ENCODE measurements at regions not wholly inside any gene's neighbourhood (a gene's known extent, or its start where the extent isn't known, plus 50 kb on each side); places are given as distances from the start of the nearest gene placed in this dataset.

DNA sequence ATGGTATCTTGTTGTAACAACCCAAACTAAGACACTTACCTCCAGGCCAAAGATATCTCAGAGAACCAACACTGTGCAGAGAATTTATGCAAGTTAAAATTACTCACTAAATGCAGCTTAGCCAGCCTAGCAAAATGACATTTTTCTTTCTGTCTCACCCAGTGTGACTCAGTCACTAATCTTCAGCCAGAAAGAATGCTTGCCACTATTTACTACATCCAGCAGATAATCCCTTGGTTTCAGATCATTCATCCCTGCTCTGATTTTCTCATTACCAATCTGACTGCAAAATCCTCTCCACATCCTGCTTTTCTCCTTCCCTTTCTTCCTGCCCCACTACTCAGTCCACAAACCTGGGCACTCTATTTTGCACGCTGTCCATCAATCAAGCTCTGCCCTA is 93.5 kb upstream of the NEBL start:
- DNase-seq (ENCODE audit: low spot score) = no peak

DNA sequence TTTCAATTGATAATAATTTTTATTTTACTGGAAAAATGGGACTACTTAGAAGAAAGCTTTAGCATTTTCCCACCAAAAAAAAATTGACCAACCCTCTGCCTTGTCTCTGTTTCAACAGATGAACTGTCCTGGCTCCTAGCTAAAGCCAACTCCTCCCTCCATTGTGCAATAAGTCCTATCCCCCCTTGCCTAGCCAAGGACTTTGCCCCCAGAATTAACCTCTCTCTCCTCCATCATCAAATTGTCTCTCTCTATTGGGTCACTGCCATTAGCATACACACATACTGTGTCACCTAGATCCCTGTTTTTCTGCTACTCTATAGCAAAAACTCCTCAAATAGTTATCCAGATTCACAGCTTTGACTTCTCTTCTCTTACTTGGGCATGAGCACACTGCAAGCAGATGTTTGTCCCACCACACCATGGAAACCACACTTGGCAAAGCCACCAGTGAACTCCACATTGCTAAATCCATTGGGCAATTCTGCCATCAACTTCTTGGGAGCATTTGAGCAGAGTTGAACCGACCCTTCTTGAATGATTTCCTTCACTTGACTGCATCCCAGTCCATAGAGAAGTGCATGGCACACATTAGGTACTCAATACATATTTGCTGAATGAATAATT is 91.4 kb upstream of the NEBL start:
- DNase-seq (ENCODE audit: low spot score) = no peak

DNA sequence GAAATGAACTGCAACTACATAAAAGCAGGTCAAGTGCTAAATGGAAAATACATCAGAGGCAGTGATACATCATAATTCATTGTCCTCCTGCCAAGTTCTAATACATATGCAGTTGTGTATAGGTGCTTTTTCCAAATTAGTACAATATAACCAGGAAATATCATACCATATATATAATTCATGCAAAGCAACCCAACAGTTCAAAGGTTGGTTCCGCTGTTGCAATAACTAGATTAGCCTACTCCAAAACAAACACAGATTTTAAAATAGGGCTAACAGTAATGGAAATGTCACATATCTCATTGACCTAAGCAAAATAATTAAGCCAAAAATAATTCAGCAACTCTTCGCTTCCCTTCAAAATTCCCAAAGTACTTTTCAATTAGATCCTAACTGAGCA is 88.9 kb upstream of the NEBL start:
- no peak for DNase-seq (ENCODE audit: low spot score)

DNA sequence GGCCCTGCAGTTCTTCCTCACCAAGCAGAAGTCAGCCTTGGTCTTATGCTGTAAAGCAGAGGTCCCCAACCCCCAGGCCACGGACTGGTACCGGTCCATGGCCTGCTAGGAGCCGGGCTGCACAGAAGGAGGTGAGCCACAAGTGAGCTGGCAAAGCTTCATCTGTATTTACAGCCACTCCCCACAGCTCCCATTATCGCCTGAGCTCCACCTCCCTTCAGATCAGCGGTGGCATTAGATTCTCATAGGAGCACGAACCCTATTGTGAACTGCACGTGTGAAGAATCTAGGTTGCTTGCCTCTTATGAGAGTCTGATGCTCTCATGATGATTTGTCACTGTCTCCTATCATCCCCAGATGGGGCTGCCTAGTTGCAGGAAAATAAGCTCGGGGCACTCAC is 87.6 kb upstream of the NEBL start:
- no peak for DNase-seq (ENCODE audit: low spot score)

DNA sequence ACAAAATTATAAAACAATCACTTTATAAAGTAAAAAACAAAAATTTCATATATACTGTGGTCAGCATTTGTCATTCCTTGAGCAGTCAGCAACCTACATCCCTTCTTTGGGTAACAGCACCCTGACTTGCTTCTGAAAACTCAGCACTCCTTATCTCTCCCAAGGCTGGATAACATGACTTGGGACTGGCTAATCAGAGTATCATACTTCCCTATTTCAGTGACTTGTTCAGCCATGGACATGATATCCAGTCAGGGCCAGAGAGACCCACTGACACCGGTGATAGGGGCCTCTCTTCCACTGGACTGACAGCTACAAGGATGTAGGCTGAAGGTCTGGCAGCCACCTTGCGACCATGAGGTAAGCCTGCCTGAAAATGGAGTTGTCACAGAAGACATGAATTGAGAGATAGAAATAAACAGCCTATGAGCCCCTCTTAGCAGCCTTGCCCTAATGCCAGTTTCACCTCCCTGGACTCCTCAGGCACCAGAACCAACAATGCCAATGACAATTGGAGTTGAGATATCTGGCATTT is 84.4 kb upstream of the NEBL start:
- no peak for DNase-seq (ENCODE audit: low spot score)

DNA sequence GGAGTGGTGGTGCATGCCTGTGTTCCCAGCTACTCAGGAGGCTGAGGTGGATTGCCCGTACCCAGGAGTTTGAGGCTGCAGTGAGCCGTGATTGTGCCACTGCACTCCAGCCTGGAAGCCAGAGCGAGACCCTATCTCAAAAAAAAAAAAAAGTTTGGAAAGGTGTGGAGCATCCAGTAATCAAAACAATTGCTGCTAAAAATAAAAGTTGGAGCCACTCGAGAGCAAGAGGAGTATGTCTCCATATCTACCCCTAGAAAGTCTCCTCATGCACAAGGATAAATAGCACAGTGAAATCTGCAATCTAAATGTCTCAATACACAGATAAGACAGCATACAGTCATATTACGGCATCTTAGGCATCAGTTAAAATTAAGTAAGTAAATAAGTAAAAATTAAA is 81.5 kb upstream of the NEBL start:
- DNase-seq (ENCODE audit: low spot score) = no peak

DNA sequence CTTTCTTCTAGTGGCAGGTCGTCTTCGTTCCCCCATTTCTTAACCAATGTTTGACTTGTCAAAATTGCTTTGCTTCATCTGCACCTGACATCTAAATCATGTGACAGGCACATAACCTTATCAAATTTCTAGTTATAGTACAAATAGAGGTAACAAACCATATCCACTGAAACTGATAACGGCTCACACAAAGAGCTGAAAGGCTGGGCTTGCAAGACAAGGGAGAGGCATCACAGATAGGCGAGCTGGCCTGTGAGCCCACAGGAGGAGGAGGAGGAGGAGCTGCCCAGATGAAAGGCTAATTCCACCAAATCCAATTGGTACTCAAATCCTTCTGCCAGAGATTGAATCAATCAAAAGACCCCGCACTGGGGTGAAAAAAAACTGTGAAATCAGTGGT is 80.2 kb upstream of the NEBL start:
- peak; percentile 57 for DNase-seq (ENCODE audit: low spot score)

DNA sequence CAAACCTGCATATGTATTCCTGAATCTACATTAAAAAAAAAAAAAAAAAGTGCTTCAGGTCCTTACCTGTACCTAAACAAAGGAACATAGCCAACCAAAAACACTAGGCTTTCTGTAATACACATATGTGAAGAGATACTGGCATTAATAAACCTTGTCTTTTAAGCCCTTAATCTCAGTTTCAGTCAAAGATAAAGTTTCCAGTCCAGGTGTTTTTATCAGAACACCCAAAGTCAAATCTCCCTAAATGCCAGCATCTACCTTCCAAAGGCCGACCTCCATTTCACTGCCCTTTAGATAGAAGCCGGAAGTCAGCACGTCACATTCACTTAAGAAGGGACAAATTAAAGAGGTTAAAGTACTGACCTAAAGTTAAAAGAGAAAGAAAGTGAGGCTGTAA is 79.8 kb upstream of the NEBL start:
- no peak for DNase-seq (ENCODE audit: low spot score)

DNA sequence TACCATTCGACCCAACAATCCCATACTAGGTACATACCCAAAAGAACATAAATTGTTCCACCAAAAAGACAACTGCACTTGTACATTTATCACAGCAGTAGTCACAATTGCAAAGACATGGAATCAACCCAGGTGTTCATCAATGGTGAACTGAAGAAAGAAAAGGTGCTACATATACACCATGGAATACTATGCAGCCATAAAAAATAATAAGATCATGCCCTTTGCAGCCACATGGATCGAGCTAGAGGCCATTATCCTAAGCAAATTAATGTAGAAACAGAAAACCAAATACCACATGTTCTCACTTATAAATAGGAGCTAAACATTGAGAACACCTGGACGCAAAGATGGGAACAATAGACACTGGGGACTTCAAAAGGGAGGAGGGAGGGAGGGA is 79.3 kb upstream of the NEBL start:
- DNase-seq (ENCODE audit: low spot score) = no peak

DNA sequence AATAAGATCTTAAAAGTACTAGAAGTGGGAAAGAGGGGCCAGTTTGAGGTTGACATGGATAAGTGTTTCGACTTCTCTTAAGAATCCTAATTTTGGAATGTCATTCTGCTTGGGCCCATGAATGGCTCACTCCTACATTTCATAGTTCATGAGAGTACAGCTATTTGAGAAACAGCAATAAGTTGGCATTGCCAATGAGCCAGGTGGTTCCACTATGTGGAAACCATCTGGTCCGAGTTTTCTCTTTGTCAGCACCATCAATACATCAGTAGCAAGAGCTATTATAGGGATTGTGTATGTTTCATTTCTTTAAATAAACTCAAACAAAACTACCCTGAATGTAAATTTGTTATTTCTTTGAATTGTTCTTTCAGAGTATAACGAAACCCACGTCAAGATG is 78.1 kb upstream of the NEBL start:
- DNase-seq (ENCODE audit: low spot score) = no peak

DNA sequence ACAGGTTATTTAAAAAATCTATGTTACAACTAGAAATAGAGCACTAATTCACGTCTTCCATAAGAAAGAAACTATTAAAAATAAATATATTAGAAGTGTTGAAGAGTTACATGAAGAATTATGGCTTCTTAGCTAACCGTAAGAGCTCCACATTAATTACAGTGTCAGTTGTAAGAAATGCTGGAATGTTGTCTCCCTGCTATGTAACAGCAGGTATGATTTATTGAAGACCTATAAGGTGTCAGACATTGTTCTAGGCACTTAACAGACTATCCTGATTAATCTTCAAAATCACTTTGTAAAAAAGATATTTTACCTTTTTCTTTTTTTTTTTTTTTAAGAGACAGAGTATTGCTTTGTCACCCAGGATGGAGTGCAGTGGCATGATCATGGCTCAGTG is 75.8 kb upstream of the NEBL start:
- DNase-seq (ENCODE audit: low spot score) = no peak

DNA sequence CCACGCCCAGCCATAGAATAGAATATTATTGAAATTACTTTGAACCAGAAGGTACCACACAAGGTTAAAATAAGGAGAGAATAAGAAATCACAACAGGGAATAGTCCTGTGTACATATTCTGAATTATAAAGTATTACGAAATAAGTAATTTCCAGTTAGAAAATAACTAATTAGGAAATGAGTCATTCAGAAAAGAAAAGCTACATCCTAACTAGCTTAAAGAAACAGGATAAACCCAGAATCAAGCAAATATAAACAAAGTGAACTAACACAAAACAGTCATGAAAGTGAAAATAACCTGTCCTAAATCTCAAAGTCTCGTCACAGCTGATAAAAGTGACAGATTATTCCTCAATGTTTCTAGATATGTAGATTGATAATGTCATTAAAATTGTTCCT is 74.8 kb upstream of the NEBL start:
- no peak for DNase-seq (ENCODE audit: low spot score)

DNA sequence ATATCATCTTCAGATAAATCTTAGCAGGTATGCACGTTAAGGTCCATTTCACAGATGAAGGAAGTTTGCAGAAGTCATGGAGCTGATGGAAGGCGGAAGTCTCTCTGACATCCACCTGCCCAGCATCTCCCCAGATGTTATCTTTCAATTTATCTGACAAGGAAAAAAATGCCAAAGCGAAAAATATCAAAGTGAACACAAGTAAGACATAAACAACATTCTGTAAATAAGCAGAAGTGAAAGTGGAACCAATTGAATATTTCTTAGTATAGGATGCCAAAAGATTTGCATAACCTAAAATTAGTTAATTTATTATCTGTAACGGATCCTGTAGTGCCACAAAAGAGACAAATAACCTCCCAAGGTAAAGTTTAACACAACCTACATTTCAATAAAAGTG is 73.6 kb upstream of the NEBL start:
- DNase-seq (ENCODE audit: low spot score) = no peak

DNA sequence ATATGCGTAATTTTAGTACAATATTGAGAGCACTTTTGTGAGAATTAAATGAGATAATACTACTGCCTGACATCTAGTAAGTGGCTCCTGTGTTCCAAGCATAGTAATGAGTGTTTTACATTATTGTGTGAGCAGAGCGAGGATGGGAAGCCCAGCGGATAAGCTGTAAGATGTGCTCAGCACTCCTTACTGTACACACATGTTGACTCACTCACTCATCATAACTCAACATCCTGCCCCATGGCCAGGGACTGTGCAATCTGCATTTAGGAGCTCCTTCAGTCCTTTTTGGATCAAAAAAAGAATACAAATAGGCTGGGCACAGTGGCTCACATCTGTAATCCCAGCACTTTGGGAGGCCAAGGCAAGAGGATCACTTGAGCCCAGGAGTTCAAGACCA is 72.9 kb upstream of the NEBL start:
- no peak for DNase-seq (ENCODE audit: low spot score)

DNA sequence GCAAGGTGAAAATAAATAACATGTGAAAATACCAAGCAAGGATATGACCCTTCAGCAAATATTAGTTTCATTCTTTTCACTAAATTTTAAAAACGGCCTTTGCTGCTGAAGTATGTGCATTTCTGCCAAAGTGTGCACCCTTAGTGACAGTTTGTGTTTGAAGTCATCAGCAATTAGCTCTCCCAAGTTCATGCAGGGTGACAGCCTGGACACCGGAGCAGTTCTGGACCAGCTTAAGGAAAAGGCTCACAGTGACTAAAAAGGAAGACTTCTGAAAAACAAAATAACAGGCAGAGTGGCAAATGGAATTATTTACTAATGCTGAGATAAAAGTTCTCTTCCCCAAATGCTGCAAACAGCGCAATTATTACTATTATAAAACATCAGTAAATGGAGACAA is 69.3 kb upstream of the NEBL start:
- no peak for DNase-seq (ENCODE audit: low spot score)

DNA sequence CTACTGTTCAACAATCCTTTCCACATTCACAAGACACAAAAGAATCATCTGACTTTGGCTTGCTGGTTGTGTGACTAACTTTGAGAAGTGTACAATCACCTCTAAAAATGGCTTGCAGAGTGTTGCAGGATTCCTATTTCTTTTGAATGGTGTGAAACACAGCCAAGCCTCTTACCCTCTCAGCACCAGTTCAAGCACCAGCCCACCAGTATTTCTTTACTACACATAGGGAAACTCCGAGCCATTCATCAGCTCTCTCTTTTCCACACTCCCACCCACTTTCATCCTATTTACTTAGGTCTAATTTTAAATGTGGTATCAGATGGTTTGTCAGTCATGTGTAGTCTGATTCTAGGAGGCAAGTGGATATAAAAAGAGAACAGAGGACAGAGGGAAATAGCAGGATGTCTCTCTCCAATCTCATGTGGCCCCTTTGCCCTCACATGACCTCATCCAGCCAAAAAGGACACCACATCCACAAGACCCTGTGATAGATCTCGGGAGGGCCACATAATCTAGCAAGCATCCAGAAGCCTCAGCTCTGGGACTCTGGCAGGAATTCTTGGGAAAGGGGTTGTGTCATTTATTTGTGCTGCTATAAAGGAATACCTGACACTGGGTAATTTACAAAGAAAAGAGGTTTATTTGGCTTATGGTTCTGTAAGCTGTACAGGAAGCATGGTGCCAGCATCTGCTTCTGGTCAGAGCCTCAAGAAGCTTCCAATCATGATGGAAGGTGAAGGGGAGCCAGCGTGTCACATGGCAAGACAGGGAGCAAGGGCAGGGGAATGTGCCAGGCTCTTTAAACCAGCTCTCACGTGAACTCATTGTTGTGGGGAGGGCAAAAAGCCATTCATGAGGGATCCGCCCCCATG is 66.8 kb upstream of the NEBL start:
- DNase-seq (ENCODE audit: low spot score) = no peak

DNA sequence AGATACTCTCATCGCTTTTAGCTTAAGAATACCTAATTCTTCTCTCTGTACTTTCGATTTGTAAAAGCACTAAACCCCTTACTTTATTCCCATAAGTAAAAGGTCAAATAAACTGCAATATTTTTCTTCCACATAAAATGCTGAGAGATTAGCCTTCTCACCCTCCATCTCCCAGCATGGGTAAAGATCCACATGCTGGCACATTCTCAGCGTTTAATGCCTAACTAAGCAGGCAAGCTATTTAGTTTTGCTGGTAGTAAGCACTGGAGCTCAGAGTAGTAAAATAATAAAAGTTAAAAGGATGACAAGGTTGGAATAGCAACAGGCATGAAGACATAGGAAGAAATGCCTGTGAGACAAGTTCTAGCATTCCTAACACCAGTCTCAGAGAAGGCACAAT is 65.9 kb upstream of the NEBL start:
- no peak for DNase-seq (ENCODE audit: low spot score)

DNA sequence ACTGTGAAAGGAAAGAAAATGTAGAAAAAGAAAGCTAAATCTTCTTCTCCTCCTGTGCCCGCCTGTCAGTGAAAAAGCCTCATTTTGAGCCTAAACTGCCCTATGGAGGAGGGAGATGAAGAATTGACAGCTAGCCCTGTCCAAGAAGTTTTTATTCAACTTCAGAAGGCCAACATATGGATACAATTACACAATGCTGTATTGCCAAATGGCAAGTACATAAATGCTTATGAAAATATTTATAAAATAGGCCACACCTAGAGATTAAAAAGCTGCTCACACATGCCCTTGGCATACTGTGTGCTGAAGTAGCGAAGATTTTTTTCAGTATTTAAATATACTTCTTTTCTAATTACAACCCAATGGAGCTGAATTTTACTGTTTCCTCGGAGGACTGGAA is 65.1 kb upstream of the NEBL start:
- no peak for DNase-seq (ENCODE audit: low spot score)

DNA sequence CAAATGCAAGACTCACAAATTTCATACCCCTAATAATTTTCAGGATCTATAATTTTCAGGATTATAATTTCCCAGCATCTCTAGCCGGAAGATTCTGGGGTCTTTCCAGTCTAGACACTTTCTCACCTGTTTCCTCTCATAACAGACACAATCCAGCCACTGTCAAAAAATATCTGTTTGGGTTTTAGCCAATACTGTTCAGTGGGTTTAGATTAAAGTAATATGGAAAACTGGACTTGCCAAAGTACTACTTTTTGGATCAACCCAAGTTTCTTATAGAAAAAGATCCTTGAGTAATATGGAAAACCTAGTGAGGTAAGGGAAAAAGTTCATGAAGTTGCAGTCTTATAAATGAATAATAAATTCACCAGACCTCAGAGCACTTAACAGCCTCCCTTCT is 62.1 kb upstream of the NEBL start:
- no peak for DNase-seq (ENCODE audit: low spot score)

DNA sequence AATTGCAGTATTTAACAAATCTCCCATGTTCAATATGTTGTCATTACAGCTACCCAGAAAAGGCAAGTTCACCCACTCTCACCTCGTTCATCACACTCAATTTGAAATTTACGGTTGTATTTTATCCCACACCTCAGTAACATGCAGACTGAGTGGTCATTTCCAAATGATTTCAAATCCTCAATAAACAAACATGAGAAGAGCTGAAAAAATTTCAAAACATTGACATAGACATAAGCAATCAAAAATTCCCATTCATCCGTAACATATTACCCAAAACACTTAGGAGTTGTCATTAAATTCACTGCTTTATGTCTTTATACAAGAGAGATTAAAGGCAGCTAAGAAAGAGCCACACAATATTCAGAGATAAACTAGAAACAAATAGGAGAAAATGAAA is 61.7 kb upstream of the NEBL start:
- no peak for DNase-seq (ENCODE audit: low spot score)

DNA sequence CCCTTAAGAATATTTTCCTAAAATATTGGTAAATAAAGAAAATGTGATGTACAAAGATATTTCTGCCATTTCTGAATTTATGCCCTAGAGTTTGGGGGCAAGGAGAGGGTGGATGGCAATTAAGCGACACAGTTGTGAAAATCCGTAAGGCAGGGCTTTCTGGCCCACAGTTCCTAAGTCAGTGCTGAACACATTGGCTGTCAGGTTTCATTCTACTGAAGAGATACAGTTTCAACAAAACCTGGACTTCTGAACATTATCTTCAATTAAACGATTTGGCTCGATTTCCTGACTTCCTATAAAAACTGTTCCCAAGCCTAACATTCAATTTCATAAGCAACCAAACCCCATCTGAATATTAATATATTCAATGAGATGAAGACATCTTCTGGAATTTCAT is 61.1 kb upstream of the NEBL start:
- peak; percentile 57 for DNase-seq (ENCODE audit: low spot score)

DNA sequence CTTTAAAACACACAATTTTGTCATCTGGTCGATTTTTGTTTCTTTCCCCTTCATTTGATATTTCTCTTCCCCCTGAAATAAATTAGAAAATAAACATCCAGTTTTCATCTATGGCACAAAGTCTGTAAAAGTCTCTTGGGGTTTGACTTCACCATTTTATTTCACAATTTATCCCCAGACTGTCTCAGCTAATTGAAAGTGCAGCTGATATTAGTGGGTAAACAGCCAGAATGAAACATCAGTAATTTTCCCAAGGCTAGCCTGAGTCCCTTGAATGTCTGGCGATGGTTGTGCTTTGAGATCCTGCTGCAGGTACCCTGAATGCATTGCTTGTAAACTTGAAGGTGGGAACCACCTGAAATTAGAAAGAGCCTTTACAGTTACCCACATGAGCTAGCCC is 60.6 kb upstream of the NEBL start:
- no peak for DNase-seq (ENCODE audit: low spot score)

DNA sequence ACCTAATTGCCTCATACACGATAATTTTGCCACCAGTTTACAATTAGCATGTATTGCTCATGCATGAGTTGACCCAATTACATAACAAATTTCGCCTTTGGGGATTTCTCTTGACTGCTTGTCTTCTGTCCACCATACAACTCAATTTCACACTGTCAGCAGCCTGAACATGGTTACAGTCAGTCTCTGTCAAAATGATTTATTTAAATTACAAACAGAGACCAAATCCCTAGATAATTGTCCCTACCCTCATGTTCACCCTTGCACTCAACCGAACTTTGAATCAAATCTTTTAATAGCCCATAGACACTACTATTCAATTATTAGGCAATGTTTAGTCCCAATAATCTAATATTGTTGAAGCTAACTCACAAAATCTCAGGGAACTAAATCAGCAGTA is 59.7 kb upstream of the NEBL start:
- peak; percentile 71 for DNase-seq (ENCODE audit: low spot score)

Measured in SK-N-DZ (cell line).